Stimulated activated CD4-positive, alpha-beta T cell treated with anti-CD3 and anti-CD28 coated beads, Interleukin-2, amount 100 ng/mL, for 48 hours (primary cell): ENCODE measurements at regions not wholly inside any gene's neighbourhood (a gene's known extent, or its start where the extent isn't known, plus 50 kb on each side); places are given as distances from the start of the nearest gene placed in this dataset.
"Not testable (repeated sequence)": the region's sequence is repeated elsewhere in the genome, so short reads cannot be mapped to it uniquely, and the experiment has no call there.

ENCODE experiments used
- DNase-seq, 2 donors: peaks; one replicate each; pipeline ENCODE4 v3.0.0-alpha.2; 2020

GRCh38 chr20:11672959-11673358, 244.7 kb upstream of the BTBD3 start:
- no peak for DNase-seq

- no peak for DNase-seq
Observed at GRCh38 chr20:11675920-11676629, 241.6 kb upstream of the BTBD3 start.

- peak; percentile 3 to 12 for DNase-seq
Observed at GRCh38 chr20:11676630-11677287, 240.9 kb upstream of the BTBD3 start.

- DNase-seq = no peak
Observed at GRCh38 chr20:11677428-11677827, 240.3 kb upstream of the BTBD3 start.

GRCh38 chr20:11677836-11678235, 239.9 kb upstream of the BTBD3 start:
- DNase-seq = no peak

GRCh38 chr20:11682285-11682684, 235.4 kb upstream of the BTBD3 start:
- DNase-seq = no peak

GRCh38 chr20:11686195-11686594, 231.5 kb upstream of the BTBD3 start:
- DNase-seq = no peak

GRCh38 chr20:11686820-11687543, 230.7 kb upstream of the BTBD3 start:
- no peak for DNase-seq

GRCh38 chr20:11687546-11688292, 230.0 kb upstream of the BTBD3 start:
- no peak for DNase-seq

- no peak for DNase-seq
Observed at GRCh38 chr20:11689262-11689661, 228.4 kb upstream of the BTBD3 start.

- no peak for DNase-seq
Observed at GRCh38 chr20:11691766-11692165, 225.9 kb upstream of the BTBD3 start.

GRCh38 chr20:11692567-11692966, 225.1 kb upstream of the BTBD3 start:
- DNase-seq = no peak

- DNase-seq = no peak
Observed at GRCh38 chr20:11694467-11694866, 223.2 kb upstream of the BTBD3 start.

- DNase-seq = no peak
Observed at GRCh38 chr20:11697055-11697454, 220.6 kb upstream of the BTBD3 start.

- DNase-seq = no peak
Observed at GRCh38 chr20:11697646-11698045, 220.0 kb upstream of the BTBD3 start.

GRCh38 chr20:11698124-11698523, 219.6 kb upstream of the BTBD3 start:
- no peak for DNase-seq

- DNase-seq = no peak
Observed at GRCh38 chr20:11700831-11701230, 216.9 kb upstream of the BTBD3 start.

GRCh38 chr20:11702721-11703518, 214.8 kb upstream of the BTBD3 start:
- DNase-seq = no peak

GRCh38 chr20:11705512-11705911, 212.2 kb upstream of the BTBD3 start:
- no peak for DNase-seq

GRCh38 chr20:11708223-11708622, 209.5 kb upstream of the BTBD3 start:
- not testable (repeated sequence) for DNase-seq

- no peak for DNase-seq
Observed at GRCh38 chr20:11711214-11711613, 206.5 kb upstream of the BTBD3 start.

- DNase-seq = no peak
Observed at GRCh38 chr20:11712639-11713160, 205.0 kb upstream of the BTBD3 start.
